IMR-90 (cell line): ENCODE measurements at regions not wholly inside any gene's neighbourhood (a gene's known extent, or its start where the extent isn't known, plus 50 kb on each side); places are given as distances from the start of the nearest gene placed in this dataset.

ENCODE experiments used
- ATAC-seq: fragments of 200-7000 bp; cut with Tn5 transposase; 2 replicates; pipeline ENCODE4 v1.9.1; 2020; ENCODE audit warnings: low read depth, mild to moderate bottlenecking, moderate library complexity
- BruUV-seq: library from RNA; stranded (reverse); fragments of 400-500 nt; replicated peaks from 2 replicates; lab custom pipeline; 2021; lab: Mats Ljungman, UMichigan
- CTCF ChIA-PET: fragments of 300-600 bp; formaldehyde crosslinking; extraction: SDS; loops from one replicate; lab custom pipeline; 2021; ENCODE audit warnings: antibody characterized with exemption; lab: Yijun Ruan, JAX
- POLR2A ChIA-PET: fragments of 300-600 bp; sonication (Branson Sonifier 250); formaldehyde crosslinking; loops from one replicate; lab custom pipeline; 2022; ENCODE audit warnings: antibody characterized with exemption; ENCODE audit not compliant: unreplicated experiment; lab: Charles Lee
- DNase-seq: peaks from one replicate; pipeline ENCODE4 v3.0.0; 2013
- H2AFZ ChIP-seq: replicated peaks from 2 replicates; pipeline ENCODE3; 2013; ENCODE audit warnings: low read length, mild to moderate bottlenecking; ENCODE audit not compliant: poor library complexity
- H2AK5ac ChIP-seq: 2 replicates; pipeline ENCODE4 v1.6.1; 2013; ENCODE audit warnings: low read depth, low read length, inconsistent platforms
- H2AK9ac ChIP-seq: replicated peaks from 2 replicates; pipeline ENCODE3; 2013; ENCODE audit warnings: mild to moderate bottlenecking, low read depth, low read length, moderate library complexity; ENCODE audit not compliant: poor library complexity
- H2BK120ac ChIP-seq: 2 replicates; pipeline ENCODE4 v1.6.1; 2013; ENCODE audit warnings: low read depth, low read length, inconsistent platforms
- H2BK15ac ChIP-seq: 3 replicates; pipeline ENCODE4 v1.6.1; 2013; ENCODE audit warnings: low read depth, low read length, inconsistent platforms
- H2BK20ac ChIP-seq: 2 replicates; pipeline ENCODE4 v1.6.1; 2013; ENCODE audit warnings: low read depth, mild to moderate bottlenecking, inconsistent platforms, low read length, moderate library complexity
- H2BK5ac ChIP-seq: 2 replicates; pipeline ENCODE4 v1.6.1; 2013; ENCODE audit warnings: mild to moderate bottlenecking, low read depth, low read length, inconsistent platforms; ENCODE audit not compliant: poor library complexity, severe bottlenecking
- H3K14ac ChIP-seq: replicated peaks from 2 replicates; pipeline ENCODE4 v1.6.1; 2013; ENCODE audit warnings: low read depth, low read length, inconsistent platforms
- H3K18ac ChIP-seq: 2 replicates; pipeline ENCODE4 v1.6.1; 2013; ENCODE audit warnings: low read depth, low read length, control low read depth
- H3K23ac ChIP-seq: 2 replicates; pipeline ENCODE4 v1.6.1; 2013; ENCODE audit warnings: low read depth, low read length, inconsistent platforms
- H3K27ac ChIP-seq: 2 replicates; pipeline ENCODE4 v1.5.1; 2013; ENCODE audit warnings: mild to moderate bottlenecking, control low read depth, low read length; ENCODE audit not compliant: insufficient read depth
- H3K27me3 ChIP-seq: 2 replicates; pipeline ENCODE4 v1.6.1; 2013; ENCODE audit warnings: low read length; ENCODE audit not compliant: control insufficient read depth, insufficient read depth
- H3K36me3 ChIP-seq: 2 replicates; pipeline ENCODE4 v1.6.1; 2013; ENCODE audit warnings: low read length, mixed read lengths; ENCODE audit not compliant: control insufficient read depth, insufficient read depth
- H3K4ac ChIP-seq: 2 replicates; pipeline ENCODE4 v1.6.1; 2013; ENCODE audit warnings: low read depth, low read length, inconsistent platforms
- H3K4me1 ChIP-seq: 2 replicates; pipeline ENCODE4 v1.6.1; 2013; ENCODE audit warnings: low read length, mixed read lengths; ENCODE audit not compliant: control insufficient read depth, insufficient read depth
- H3K4me2 ChIP-seq: 2 replicates; pipeline ENCODE4 v1.6.1; 2013; ENCODE audit warnings: low read depth, mild to moderate bottlenecking, control low read depth, low read length, moderate library complexity
- H3K4me3 ChIP-seq: 2 replicates; pipeline ENCODE4 v1.5.1; 2013; ENCODE audit warnings: low read depth, mild to moderate bottlenecking, control low read depth, low read length, moderate library complexity; ENCODE audit not compliant: insufficient read depth
- H3K56ac ChIP-seq: 2 replicates; pipeline ENCODE4 v1.6.1; 2013; ENCODE audit warnings: low read length, inconsistent platforms; ENCODE audit not compliant: insufficient read depth; ENCODE audit errors: extremely low read depth
- H3K79me1 ChIP-seq, 2 experiments: 2 replicates each; pipeline ENCODE4 v1.6.1; 2013; ENCODE audit warnings: low read length in 2 of 2, inconsistent platforms in 1 of 2, low read depth in 1 of 2
- H3K9ac ChIP-seq: 2 replicates; pipeline ENCODE4 v1.6.1; 2013; ENCODE audit warnings: low read depth, low read length, control low read depth
- H3K9me1 ChIP-seq: 2 replicates; pipeline ENCODE4 v1.6.1; 2013; ENCODE audit warnings: low read length, inconsistent platforms; ENCODE audit not compliant: insufficient read depth
- H3K9me3 ChIP-seq: 2 replicates; pipeline ENCODE4 v1.6.1; 2013; ENCODE audit warnings: low read length; ENCODE audit not compliant: control insufficient read depth, insufficient read depth
- H4K20me1 ChIP-seq: 2 replicates; pipeline ENCODE4 v1.6.1; 2013; ENCODE audit warnings: low read length, inconsistent platforms; ENCODE audit not compliant: insufficient read depth
- H4K5ac ChIP-seq: 2 replicates; pipeline ENCODE4 v1.6.1; 2013; ENCODE audit warnings: mild to moderate bottlenecking, low read depth, low read length, control low read depth
- H4K8ac ChIP-seq, 2 experiments: 2 replicates each; pipeline ENCODE4 v1.6.1; 2013; ENCODE audit warnings: low read depth in 2 of 2, low read length in 2 of 2, control low read depth in 1 of 2, inconsistent platforms in 1 of 2
- H4K91ac ChIP-seq: 2 replicates; pipeline ENCODE4 v1.6.1; 2013; ENCODE audit warnings: low read depth, low read length, inconsistent platforms; ENCODE audit not compliant: insufficient read depth
- CEBPB ChIP-seq: IDR thresholded peaks from 2 replicates; pipeline ENCODE4 v1.6.1; 2012; ENCODE audit warnings: low read depth, low read length, improper control_type of control experiment
- ELK1 ChIP-seq: fragments of 150-350 bp; IDR thresholded peaks from 2 replicates; pipeline ENCODE4 v1.6.1; 2016; ENCODE audit warnings: low read depth, mild to moderate bottlenecking, low read length, moderate library complexity, borderline replicate concordance
- MAFK ChIP-seq: IDR thresholded peaks from 2 replicates; pipeline ENCODE4 v1.6.1; 2012; ENCODE audit warnings: low read depth, low read length, improper control_type of control experiment
- MAZ ChIP-seq: IDR thresholded peaks from 2 replicates; pipeline ENCODE4 v1.6.1; 2012; ENCODE audit warnings: low read depth, mild to moderate bottlenecking, low read length, improper control_type of control experiment, moderate library complexity, borderline replicate concordance
- MXI1 ChIP-seq: IDR thresholded peaks from 2 replicates; pipeline ENCODE4 v1.6.1; 2012; ENCODE audit warnings: low read depth, mild to moderate bottlenecking, low read length, moderate library complexity, borderline replicate concordance
- NFE2L2 ChIP-seq: fragments of 150-350 bp; IDR thresholded peaks from 2 replicates; pipeline ENCODE4 v1.6.1; 2016; ENCODE audit warnings: low read depth, mild to moderate bottlenecking, low read length
- RAD21 ChIP-seq: IDR thresholded peaks from 2 replicates; pipeline ENCODE4 v1.6.1; 2012; ENCODE audit warnings: low read length, improper control_type of control experiment
- SMC3 ChIP-seq: fragments of 150-350 bp; IDR thresholded peaks from 2 replicates; pipeline ENCODE4 v1.6.1; 2016; ENCODE audit warnings: low read depth, mild to moderate bottlenecking, antibody characterized with exemption, low read length, moderate library complexity
- USF2 ChIP-seq: fragments of 150-350 bp; IDR thresholded peaks from 2 replicates; pipeline ENCODE4 v1.6.1; 2017; ENCODE audit warnings: mild to moderate bottlenecking, antibody characterized with exemption, low read length, low read depth
- WGBS, 2 experiments: methylation state at CpG; one replicate each; pipeline versions ENCODE4 v1.1.5 to v1.1.7; 2013; ENCODE audit warnings: missing lambda C conversion rate in 2 of 2; ENCODE audit not compliant: insufficient read length in 1 of 2; ENCODE audit errors: extremely low coverage in 2 of 2; 5-methylcytosine and 5-hydroxymethylcytosine counted together
- dilution Hi-C: fragments of 300-500 bp; cut with HindIII; formaldehyde crosslinking; loops from one replicate; pipeline ENCODE4 v1.14.3; 2018; ENCODE audit warnings: low sequenced_read_pairs; ENCODE audit not compliant: unreplicated experiment
- in situ Hi-C: fragments of 300-500 bp; cut with MboI; formaldehyde crosslinking; loops from 3 replicates; pipeline ENCODE4 v1.14.3; 2019; ENCODE audit warnings: low sequenced_read_pairs, inconsistent platforms, mixed read lengths
- intact Hi-C: fragments of 100-400 bp; cut with micrococcal nuclease; formaldehyde crosslinking; loops from 2 replicates; pipeline ENCODE4 v1.10.0; 2022
- TF ChIP-seq, protein P1 (sequence below): conservative IDR thresholded peaks from 2 replicates; pipeline ENCODE4 v1.5.1; 2012; ENCODE audit warnings: mild to moderate bottlenecking, low read depth, low read length, improper control_type of control experiment

DNA sequence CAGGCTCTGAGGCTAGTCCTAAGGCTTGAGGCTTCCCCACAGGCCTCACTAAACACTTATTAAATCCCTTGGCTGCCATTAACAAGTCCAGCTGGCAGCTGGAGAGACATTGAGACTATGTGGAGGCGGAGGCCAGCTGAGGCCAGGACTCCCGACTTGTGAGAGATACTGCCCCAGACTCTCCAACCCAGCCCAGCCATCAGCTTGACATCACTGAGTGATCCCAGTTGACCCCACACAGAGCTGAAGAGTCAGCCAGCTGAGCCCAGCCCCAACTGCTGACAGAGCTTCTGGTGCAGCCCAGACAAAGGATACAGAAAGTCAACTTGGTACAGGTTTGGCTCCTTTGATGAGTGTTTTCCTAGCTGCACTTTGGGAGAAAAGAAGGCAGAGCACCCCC, 343.1 kb downstream of the C16orf95 start:
- ATAC-seq: no peak
- Histone ChIP-seq H3K4me1 (peaks cover 3% of the 10 kb centered on the region), H3K36me3 (no peaks in the 10 kb centered on the region), H4K20me1 (no peaks in the 10 kb centered on the region), H4K5ac (no peak overlapping the region), H2AK5ac (no peak overlapping the region), H3K9me1 (peaks cover 7% of the 10 kb centered on the region), H3K9ac (no peak overlapping the region), H2BK120ac (no peak overlapping the region), H3K27me3 (no peaks in the 10 kb centered on the region), H3K4ac (no peak overlapping the region), H3K18ac (no peak overlapping the region), H3K9me3 (peaks cover 9% of the 10 kb centered on the region), H4K91ac (no peak overlapping the region), H2AK9ac (no peak overlapping the region), H4K8ac (no peak overlapping the region), H3K14ac (no peak overlapping the region), H3K27ac (no peak overlapping the region), H2BK5ac (no peak overlapping the region), H2BK15ac (no peak overlapping the region), H3K4me2 (no peak overlapping the region), H3K79me1 (no peaks in the 10 kb centered on the region), H3K56ac (no peak overlapping the region), H2AFZ (no peak overlapping the region), H3K4me3 (no peak overlapping the region), H2BK20ac (no peak overlapping the region), H3K23ac (no peak overlapping the region)
- CTCF ChIA-PET: no interaction called here
- BruUV-seq: no TSS peak
- dilution Hi-C loops (no loop called here), in situ Hi-C loops (no loop called here), intact Hi-C loops (no loop called here)
- POLR2A ChIA-PET: no interaction called here
- no peak for DNase-seq
- no peak for TF ChIP-seq MAZ
- no peak for TF ChIP-seq NFE2L2
- TF ChIP-seq SMC3: no peak
- TF ChIP-seq CEBPB: no peak
- TF ChIP-seq ELK1: no peak
- TF ChIP-seq, protein P1, sequence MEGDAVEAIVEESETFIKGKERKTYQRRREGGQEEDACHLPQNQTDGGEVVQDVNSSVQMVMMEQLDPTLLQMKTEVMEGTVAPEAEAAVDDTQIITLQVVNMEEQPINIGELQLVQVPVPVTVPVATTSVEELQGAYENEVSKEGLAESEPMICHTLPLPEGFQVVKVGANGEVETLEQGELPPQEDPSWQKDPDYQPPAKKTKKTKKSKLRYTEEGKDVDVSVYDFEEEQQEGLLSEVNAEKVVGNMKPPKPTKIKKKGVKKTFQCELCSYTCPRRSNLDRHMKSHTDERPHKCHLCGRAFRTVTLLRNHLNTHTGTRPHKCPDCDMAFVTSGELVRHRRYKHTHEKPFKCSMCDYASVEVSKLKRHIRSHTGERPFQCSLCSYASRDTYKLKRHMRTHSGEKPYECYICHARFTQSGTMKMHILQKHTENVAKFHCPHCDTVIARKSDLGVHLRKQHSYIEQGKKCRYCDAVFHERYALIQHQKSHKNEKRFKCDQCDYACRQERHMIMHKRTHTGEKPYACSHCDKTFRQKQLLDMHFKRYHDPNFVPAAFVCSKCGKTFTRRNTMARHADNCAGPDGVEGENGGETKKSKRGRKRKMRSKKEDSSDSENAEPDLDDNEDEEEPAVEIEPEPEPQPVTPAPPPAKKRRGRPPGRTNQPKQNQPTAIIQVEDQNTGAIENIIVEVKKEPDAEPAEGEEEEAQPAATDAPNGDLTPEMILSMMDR: no peak
- no peak for TF ChIP-seq RAD21
- TF ChIP-seq USF2: no peak
- no peak for TF ChIP-seq MXI1
- no peak for TF ChIP-seq MAFK
- no CpG with 5 or more reads among the region's 2 CpGs for WGBS, 2 experiments
